HL-60 (cell line): ENCODE measurements at regions not wholly inside any gene's neighbourhood (a gene's known extent, or its start where the extent isn't known, plus 50 kb on each side); places are given as distances from the start of the nearest gene placed in this dataset.

Experiments
- DNase-seq, 2 experiments: peaks; one replicate each; pipeline ENCODE4 v3.0.0-alpha.2; 2010 to 2020; ENCODE audit warnings: low read depth in 1 of 2, low spot score in 1 of 2
- H3K27ac ChIP-seq: fragments of 250-450 bp; sonication (Bioruptor Pico); replicated peaks from 2 replicates; pipeline ENCODE4 v1.5.1; 2020; ENCODE audit warnings: mild to moderate bottlenecking, moderate library complexity
- H3K27me3 ChIP-seq: fragments of 250-450 bp; sonication (Bioruptor Pico); 2 replicates; pipeline ENCODE4 v1.5.1; 2021; ENCODE audit warnings: mild to moderate bottlenecking, moderate library complexity; ENCODE audit not compliant: insufficient read depth, poor library complexity, severe bottlenecking
- H3K4me3 ChIP-seq: replicated peaks from 2 replicates; pipeline ENCODE4 v1.5.1; 2011; ENCODE audit warnings: mild to moderate bottlenecking, control low read depth, low read length; ENCODE audit not compliant: insufficient read depth
- GABPA ChIP-seq: IDR thresholded peaks from 2 replicates; pipeline ENCODE4 v1.6.1; 2012; ENCODE audit warnings: low read depth
- POLR2AphosphoS5 ChIP-seq: IDR thresholded peaks from 2 replicates; pipeline ENCODE4 v1.6.1; 2012; ENCODE audit warnings: low read depth
- SPI1 ChIP-seq: IDR thresholded peaks from 2 replicates; pipeline ENCODE4 v1.6.1; 2012; ENCODE audit warnings: low read depth, mild to moderate bottlenecking, borderline replicate concordance
- TF ChIP-seq, protein P1 (sequence below): IDR thresholded peaks from 2 replicates; pipeline ENCODE4 v1.6.1; 2012; ENCODE audit warnings: low read depth; ENCODE audit not compliant: insufficient replicate concordance
- TF ChIP-seq, protein P2 (sequence below): IDR thresholded peaks from one replicate; pipeline ENCODE4 v1.5.1; 2011; ENCODE audit warnings: low read length, control low read depth, inconsistent platforms; ENCODE audit not compliant: insufficient read depth

DNA sequence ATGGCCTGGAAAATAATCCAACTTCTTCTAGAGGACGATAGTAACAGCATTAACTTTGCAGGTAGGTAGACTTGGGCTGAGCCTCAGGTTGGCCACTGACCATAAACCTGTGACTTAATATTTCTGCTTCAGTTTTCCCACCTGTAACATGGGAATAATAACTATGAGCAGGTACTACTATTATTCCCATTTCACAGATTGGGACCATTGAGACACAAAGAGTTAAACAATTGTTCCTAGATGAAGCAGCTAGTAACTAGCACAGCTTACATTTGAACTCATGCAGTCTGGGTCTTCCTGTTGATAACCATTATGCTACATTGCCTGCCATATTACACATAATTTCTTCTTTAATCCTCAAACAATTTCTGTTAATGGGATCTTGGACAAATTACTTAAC, 217.7 kb downstream of the NUAK1 start:
- DNase-seq: no peak
- H3K27ac ChIP-seq: no peak overlapping the region
- H3K27me3 ChIP-seq: no peaks in the 10 kb centered on the region
- TF ChIP-seq, protein P1, sequence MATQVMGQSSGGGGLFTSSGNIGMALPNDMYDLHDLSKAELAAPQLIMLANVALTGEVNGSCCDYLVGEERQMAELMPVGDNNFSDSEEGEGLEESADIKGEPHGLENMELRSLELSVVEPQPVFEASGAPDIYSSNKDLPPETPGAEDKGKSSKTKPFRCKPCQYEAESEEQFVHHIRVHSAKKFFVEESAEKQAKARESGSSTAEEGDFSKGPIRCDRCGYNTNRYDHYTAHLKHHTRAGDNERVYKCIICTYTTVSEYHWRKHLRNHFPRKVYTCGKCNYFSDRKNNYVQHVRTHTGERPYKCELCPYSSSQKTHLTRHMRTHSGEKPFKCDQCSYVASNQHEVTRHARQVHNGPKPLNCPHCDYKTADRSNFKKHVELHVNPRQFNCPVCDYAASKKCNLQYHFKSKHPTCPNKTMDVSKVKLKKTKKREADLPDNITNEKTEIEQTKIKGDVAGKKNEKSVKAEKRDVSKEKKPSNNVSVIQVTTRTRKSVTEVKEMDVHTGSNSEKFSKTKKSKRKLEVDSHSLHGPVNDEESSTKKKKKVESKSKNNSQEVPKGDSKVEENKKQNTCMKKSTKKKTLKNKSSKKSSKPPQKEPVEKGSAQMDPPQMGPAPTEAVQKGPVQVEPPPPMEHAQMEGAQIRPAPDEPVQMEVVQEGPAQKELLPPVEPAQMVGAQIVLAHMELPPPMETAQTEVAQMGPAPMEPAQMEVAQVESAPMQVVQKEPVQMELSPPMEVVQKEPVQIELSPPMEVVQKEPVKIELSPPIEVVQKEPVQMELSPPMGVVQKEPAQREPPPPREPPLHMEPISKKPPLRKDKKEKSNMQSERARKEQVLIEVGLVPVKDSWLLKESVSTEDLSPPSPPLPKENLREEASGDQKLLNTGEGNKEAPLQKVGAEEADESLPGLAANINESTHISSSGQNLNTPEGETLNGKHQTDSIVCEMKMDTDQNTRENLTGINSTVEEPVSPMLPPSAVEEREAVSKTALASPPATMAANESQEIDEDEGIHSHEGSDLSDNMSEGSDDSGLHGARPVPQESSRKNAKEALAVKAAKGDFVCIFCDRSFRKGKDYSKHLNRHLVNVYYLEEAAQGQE: no peak
- TF ChIP-seq GABPA (no peak), POLR2AphosphoS5 (no peak), SPI1 (no peak)
- TF ChIP-seq, protein P2, sequence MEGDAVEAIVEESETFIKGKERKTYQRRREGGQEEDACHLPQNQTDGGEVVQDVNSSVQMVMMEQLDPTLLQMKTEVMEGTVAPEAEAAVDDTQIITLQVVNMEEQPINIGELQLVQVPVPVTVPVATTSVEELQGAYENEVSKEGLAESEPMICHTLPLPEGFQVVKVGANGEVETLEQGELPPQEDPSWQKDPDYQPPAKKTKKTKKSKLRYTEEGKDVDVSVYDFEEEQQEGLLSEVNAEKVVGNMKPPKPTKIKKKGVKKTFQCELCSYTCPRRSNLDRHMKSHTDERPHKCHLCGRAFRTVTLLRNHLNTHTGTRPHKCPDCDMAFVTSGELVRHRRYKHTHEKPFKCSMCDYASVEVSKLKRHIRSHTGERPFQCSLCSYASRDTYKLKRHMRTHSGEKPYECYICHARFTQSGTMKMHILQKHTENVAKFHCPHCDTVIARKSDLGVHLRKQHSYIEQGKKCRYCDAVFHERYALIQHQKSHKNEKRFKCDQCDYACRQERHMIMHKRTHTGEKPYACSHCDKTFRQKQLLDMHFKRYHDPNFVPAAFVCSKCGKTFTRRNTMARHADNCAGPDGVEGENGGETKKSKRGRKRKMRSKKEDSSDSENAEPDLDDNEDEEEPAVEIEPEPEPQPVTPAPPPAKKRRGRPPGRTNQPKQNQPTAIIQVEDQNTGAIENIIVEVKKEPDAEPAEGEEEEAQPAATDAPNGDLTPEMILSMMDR: no peak
- H3K4me3 ChIP-seq: no peak overlapping the region

DNA sequence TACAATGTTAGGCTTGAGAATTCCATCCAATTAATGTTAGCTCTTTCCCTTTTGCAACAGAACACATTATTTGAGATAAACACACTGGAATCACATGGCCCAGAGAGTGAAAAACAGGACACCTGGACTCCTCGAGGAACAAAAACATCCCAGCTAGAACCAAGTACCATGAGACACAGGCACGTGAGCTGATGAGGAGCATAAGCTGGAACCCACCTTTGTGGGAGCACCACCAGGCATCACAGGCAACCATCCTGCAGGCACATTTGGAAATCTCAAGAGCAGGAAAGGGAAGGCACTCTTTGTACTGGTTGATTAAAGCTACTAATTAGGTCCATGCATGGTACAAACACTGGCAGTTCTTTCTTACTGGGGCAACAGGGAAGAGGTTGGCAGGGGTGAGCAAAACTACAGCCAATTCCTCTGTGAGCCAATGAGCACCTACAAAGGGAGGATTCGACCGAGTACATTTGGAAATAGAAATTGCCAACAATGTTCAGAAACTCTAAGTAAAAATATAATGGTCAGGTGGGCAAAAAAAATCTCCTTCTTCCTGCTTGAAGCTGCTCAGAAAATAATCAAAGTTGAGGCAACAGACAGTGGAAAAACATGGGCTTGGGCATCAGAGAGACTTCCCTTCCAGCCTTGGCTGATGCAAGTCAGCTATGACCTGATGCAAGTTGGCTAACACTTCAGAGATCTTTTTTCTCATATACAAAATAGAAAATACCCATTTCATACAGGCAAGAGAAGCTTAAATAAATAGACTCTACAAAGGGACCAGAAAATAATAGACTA, 216.7 kb downstream of the NUAK1 start:
- H3K27me3 ChIP-seq: no peaks in the 10 kb centered on the region
- H3K4me3 ChIP-seq: no peak overlapping the region
- no peak overlapping the region for H3K27ac ChIP-seq
- no peak for TF ChIP-seq POLR2AphosphoS5
- TF ChIP-seq SPI1: no peak
- TF ChIP-seq, protein P2: no peak
- TF ChIP-seq GABPA: no peak
- TF ChIP-seq, protein P1: no peak
- no peak for DNase-seq

DNA sequence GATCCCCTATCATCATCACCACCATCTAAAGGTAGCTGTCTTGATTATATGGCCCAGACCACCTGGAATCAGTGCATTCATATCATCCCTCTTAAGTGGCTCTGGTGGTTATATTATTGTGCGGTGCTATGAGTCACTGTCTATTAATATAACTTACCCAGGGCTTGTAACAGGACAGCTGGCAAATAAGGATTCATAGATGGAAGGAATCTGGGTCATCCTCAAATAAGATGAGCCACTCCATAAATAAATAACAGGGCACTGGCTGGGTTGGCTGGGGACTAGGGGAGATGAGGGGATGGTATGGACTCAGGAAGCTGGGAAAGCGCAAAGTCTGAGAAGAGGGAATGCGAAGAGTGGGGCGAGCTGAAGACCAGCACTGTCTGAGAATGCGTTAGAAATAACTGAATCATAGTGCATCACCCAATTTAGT, 216.1 kb downstream of the NUAK1 start:
- TF ChIP-seq SPI1 (no peak), GABPA (no peak), POLR2AphosphoS5 (no peak)
- TF ChIP-seq, protein P1: no peak
- TF ChIP-seq, protein P2: no peak
- H3K27ac ChIP-seq: no peak overlapping the region
- H3K27me3 ChIP-seq: no peaks in the 10 kb centered on the region
- H3K4me3 ChIP-seq: no peak overlapping the region
- no peak for DNase-seq
